HepG2 (cell line): ENCODE measurements at regions not wholly inside any gene's neighbourhood (a gene's known extent, or its start where the extent isn't known, plus 50 kb on each side); places are given as distances from the start of the nearest gene placed in this dataset.
A peak's percentile ranks its signal among the peaks of the same experiment; 100 is the strongest.

Source experiments
- AGO2 ChIP-seq: fragments of 200-400 bp; formaldehyde crosslinking; optimal IDR thresholded peaks from 2 replicates; pipeline ENCODE3; 2017; ENCODE audit warnings: mild to moderate bottlenecking, low read depth, low read length, moderate library complexity
- ARID5B ChIP-seq: IDR thresholded peaks from 2 replicates; pipeline ENCODE4 v1.4.0; 2020; ENCODE audit warnings: mild to moderate bottlenecking, missing genetic modification reagents
- CBX2 ChIP-seq, 2 experiments: fragments of 200-600 bp in 1 of 2; sonication (generic); formaldehyde crosslinking in 1 of 2; IDR thresholded peaks; 2 replicates each; pipeline versions ENCODE4 v1.7.0 to v1.8.1; 2018 to 2022; ENCODE audit warnings: low read depth in 2 of 2, low read length in 1 of 2, mild to moderate bottlenecking in 1 of 2, missing genetic modification reagents in 1 of 2
- ELF3 ChIP-seq: IDR thresholded peaks from 2 replicates; pipeline ENCODE4 v1.6.1; 2016; ENCODE audit warnings: missing genetic modification reagents, missing compliant biosample characterization
- EP300 ChIP-seq, 3 experiments: sonication (generic) in 1 of 3; formaldehyde crosslinking in 1 of 3; IDR thresholded peaks; 2 replicates each; pipeline versions ENCODE4 v1.5.1 to v1.6.1; 2011 to 2020; ENCODE audit warnings: low read depth in 2 of 3, low read length in 2 of 3, borderline replicate concordance in 1 of 3, improper control_type of control experiment in 1 of 3, mild to moderate bottlenecking in 1 of 3, missing genetic modification reagents in 1 of 3, moderate library complexity in 1 of 3
- GTF2F1 ChIP-seq: fragments of 150-350 bp; IDR thresholded peaks from 2 replicates; pipeline ENCODE4 v1.6.1; 2014; ENCODE audit warnings: low read length
- HOMEZ ChIP-seq: IDR thresholded peaks from 2 replicates; pipeline ENCODE4 v1.6.1; 2016; ENCODE audit warnings: low read depth
- MAFG ChIP-seq: sonication (generic); formaldehyde crosslinking; IDR thresholded peaks from 2 replicates; pipeline ENCODE4 v1.5.1; 2020; ENCODE audit warnings: mild to moderate bottlenecking, missing genetic modification reagents
- MYNN ChIP-seq: sonication (generic); formaldehyde crosslinking; IDR thresholded peaks from 2 replicates; pipeline ENCODE4 v1.4.0; 2020; ENCODE audit warnings: mild to moderate bottlenecking, low read depth, missing genetic modification reagents
- SIN3A ChIP-seq: IDR thresholded peaks from 2 replicates; pipeline ENCODE4 v1.6.1; 2011; ENCODE audit warnings: low read depth, mild to moderate bottlenecking, control low read depth, low read length, borderline replicate concordance
- SSRP1 ChIP-seq: IDR thresholded peaks from 2 replicates; pipeline ENCODE4 v1.6.1; 2016; ENCODE audit warnings: control low read depth
- ZBTB39 ChIP-seq: sonication (generic); formaldehyde crosslinking; IDR thresholded peaks from 2 replicates; pipeline ENCODE4 v1.5.0; 2020; ENCODE audit warnings: missing genetic modification reagents
- ZNF335 ChIP-seq: sonication (generic); formaldehyde crosslinking; IDR thresholded peaks from 2 replicates; pipeline ENCODE4 v1.4.0; 2020; ENCODE audit warnings: missing genetic modification reagents
- ZNF646 ChIP-seq: sonication (generic); formaldehyde crosslinking; IDR thresholded peaks from 2 replicates; pipeline ENCODE4 v1.9.0; 2021; ENCODE audit warnings: mild to moderate bottlenecking, missing genetic modification reagents

DNA sequence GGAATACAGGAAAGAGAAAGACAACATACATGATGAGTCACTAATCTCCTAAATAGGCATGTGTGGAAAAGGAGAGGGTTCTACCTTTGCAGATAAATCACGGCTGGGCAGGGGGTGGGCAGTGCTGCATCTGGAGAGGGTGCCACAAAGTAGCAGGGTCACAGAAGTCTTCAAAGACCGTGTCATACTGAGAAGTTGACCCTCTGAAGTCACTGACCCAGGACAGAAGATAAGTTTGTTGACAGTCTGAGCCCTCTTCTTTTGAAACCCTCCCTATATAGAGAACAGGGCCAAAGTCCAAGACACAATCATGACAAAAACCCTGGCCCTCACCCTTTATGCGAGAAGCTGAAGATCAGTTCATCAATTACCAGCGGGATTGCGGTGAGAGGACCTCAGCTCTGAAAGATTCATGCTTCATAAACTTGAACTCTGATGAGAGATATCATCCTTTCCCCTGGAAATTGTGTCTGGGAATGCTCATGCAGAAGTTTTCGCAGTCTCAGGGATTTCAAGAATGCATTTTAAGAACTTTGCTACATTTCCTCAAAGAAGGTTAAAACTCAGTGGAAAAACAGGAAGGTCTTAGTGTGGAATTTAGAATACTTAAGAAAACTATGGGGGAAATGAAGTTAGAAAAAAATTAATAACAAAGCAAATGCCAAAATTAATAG, 129.5 kb downstream of the FAM124B start (continued):
- TF ChIP-seq ZNF646 (no peak), SIN3A (no peak), ZNF335 (0 out of 2 replicates have a peak, but pooled peaks have one; percentile 36), GTF2F1 (no peak), ZBTB39 (no peak), MAFG (CRISPR knock-in tag) (no peak), MYNN (CRISPR knock-in tag) (no peak), CBX2 (IDR thresholded peaks at IDR 0.05; ENCODE audit: low read depth, low read length) (no peak), CBX2 (CRISPR knock-in tag; IDR thresholded peaks at IDR 0.05; ENCODE audit: low read depth) (0 out of 2 replicates have a peak, but pooled peaks have one; percentile 57), AGO2 (no peak), ELF3 (no peak; the same call in 1 of the 2 replicates), HOMEZ (CRISPR knock-in tag) (peak; percentile 47; the same call in 1 of the 2 replicates), ARID5B (CRISPR knock-in tag) (peak; percentile 97), EP300 (IDR thresholded peaks at IDR 0.05; ENCODE audit: low read depth in 2 of 2, low read length in 2 of 2) (peak in 1 of 2 experiments; percentile 92; a peak in 2 of 4 replicates), EP300 (CRISPR knock-in tag; IDR thresholded peaks at IDR 0.05; ENCODE audit: borderline replicate concordance) (peak; percentile 86), SSRP1 (CRISPR knock-in tag) (no peak)
